HCT116 (cell line): ENCODE measurements at regions not wholly inside any gene's neighbourhood (a gene's known extent, or its start where the extent isn't known, plus 50 kb on each side); places are given as distances from the start of the nearest gene placed in this dataset.

Source experiments
- EZH2phosphoT487 ChIP-seq: fragments of 200-600 bp; IDR thresholded peaks from 2 replicates; pipeline ENCODE4 v1.6.1; 2018; ENCODE audit warnings: antibody characterized with exemption, borderline replicate concordance
- POLR2A ChIP-seq: IDR thresholded peaks from 2 replicates; pipeline ENCODE4 v1.7.0; 2011; ENCODE audit warnings: borderline replicate concordance; ENCODE audit not compliant: insufficient read depth, insufficient read length; ENCODE audit errors: extremely low read depth
- POLR2AphosphoS5 ChIP-seq: IDR thresholded peaks from 2 replicates; pipeline ENCODE4 v1.6.1; 2011; ENCODE audit warnings: mild to moderate bottlenecking, low read depth, low read length, moderate library complexity
- RAD21 ChIP-seq: IDR thresholded peaks from 2 replicates; pipeline ENCODE4 v1.6.1; 2012; ENCODE audit warnings: low read depth, mild to moderate bottlenecking
- REST ChIP-seq: IDR thresholded peaks from 2 replicates; pipeline ENCODE4 v1.6.1; 2012; ENCODE audit warnings: low read depth
- SIN3A ChIP-seq: IDR thresholded peaks from 2 replicates; pipeline ENCODE4 v1.6.1; 2012; ENCODE audit warnings: low read depth
- SP1 ChIP-seq: IDR thresholded peaks from 2 replicates; pipeline ENCODE4 v1.6.1; 2012; ENCODE audit warnings: low read depth
- SRF ChIP-seq: IDR thresholded peaks from 2 replicates; pipeline ENCODE4 v1.6.1; 2012; ENCODE audit warnings: low read depth
- YY1 ChIP-seq: IDR thresholded peaks from 2 replicates; pipeline ENCODE4 v1.6.1; 2011; ENCODE audit warnings: low read length, low read depth, moderate library complexity, mild to moderate bottlenecking; ENCODE audit not compliant: insufficient replicate concordance; ENCODE audit errors: extremely low read depth
- ZFX ChIP-seq: fragments of 450-650 bp; IDR thresholded peaks from 2 replicates; pipeline ENCODE4 v1.6.1; 2017
- ZNF274 ChIP-seq: fragments of 200-500 bp; sonication (Bioruptor generic); IDR thresholded peaks from 2 replicates; pipeline ENCODE4 v1.6.1; 2014; ENCODE audit warnings: mild to moderate bottlenecking, low read depth, low read length, inconsistent platforms
- TF ChIP-seq, protein P1 (sequence below), 3 experiments: fragments of 200-600 bp in 1 of 3; sonication (generic) in 1 of 3; IDR thresholded peaks in 2 of 3; conservative IDR thresholded peaks in 1 of 3; 2 replicates each; pipeline ENCODE4 v1.5.1; 2012 to 2017; ENCODE audit warnings: low read depth in 2 of 3, low read length in 2 of 3, antibody characterized with exemption in 1 of 3, borderline replicate concordance in 1 of 3, control low read depth in 1 of 3, mild to moderate bottlenecking in 1 of 3, mixed read lengths in 1 of 3, mixed run types in 1 of 3, moderate library complexity in 1 of 3; ENCODE audit not compliant: insufficient read depth in 1 of 3

DNA sequence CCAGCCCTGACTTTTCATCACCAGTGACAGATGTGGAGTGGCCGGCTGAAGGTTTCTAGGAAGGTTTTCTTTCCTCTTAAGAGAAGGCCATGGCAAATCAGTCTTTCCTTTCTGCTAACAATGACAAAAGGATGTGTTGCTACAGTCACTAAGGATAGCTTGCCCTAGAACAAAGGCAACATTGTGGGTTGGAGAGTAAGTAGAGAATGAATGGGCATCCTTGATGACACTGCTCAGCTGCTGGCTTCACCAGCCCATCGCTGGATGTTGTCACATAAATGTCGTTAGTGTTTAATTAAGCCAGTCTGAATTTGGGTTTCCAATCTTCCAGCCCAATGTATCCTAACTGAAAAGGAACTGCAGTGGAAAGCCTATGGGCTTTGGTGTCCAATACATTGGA, 168.4 kb downstream of the ZIC5 start:
- TF ChIP-seq, protein P1, sequence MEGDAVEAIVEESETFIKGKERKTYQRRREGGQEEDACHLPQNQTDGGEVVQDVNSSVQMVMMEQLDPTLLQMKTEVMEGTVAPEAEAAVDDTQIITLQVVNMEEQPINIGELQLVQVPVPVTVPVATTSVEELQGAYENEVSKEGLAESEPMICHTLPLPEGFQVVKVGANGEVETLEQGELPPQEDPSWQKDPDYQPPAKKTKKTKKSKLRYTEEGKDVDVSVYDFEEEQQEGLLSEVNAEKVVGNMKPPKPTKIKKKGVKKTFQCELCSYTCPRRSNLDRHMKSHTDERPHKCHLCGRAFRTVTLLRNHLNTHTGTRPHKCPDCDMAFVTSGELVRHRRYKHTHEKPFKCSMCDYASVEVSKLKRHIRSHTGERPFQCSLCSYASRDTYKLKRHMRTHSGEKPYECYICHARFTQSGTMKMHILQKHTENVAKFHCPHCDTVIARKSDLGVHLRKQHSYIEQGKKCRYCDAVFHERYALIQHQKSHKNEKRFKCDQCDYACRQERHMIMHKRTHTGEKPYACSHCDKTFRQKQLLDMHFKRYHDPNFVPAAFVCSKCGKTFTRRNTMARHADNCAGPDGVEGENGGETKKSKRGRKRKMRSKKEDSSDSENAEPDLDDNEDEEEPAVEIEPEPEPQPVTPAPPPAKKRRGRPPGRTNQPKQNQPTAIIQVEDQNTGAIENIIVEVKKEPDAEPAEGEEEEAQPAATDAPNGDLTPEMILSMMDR (IDR thresholded peaks at IDR 0.05 in 2 of 3, conservative IDR thresholded peaks at IDR 0.05 in 1 of 3; ENCODE audit: borderline replicate concordance in 1 of 3, insufficient read depth in 1 of 3, low read depth in 2 of 3, low read length in 2 of 3): no peak
- no peak for TF ChIP-seq ZFX
- TF ChIP-seq SRF: no peak
- TF ChIP-seq POLR2A: no peak
- no peak for TF ChIP-seq REST
- TF ChIP-seq EZH2phosphoT487: no peak
- TF ChIP-seq SIN3A: no peak
- no peak for TF ChIP-seq ZNF274
- no peak for TF ChIP-seq POLR2AphosphoS5
- no peak for TF ChIP-seq SP1
- TF ChIP-seq RAD21: no peak
- no peak for TF ChIP-seq YY1
